GM12878 (cell line): ENCODE measurements at regions not wholly inside any gene's neighbourhood (a gene's known extent, or its start where the extent isn't known, plus 50 kb on each side); places are given as distances from the start of the nearest gene placed in this dataset.

Experiments used
- ATAC-seq: fragments of 200-7000 bp; cut with Tn5 transposase; 3 replicates; pipeline ENCODE4 v1.9.1; 2020; ENCODE audit warnings: mild to moderate bottlenecking, moderate library complexity
- BruUV-seq: library from RNA; stranded (reverse); fragments of 400-500 nt; replicated peaks from 2 replicates; lab custom pipeline; 2021; lab: Mats Ljungman, UMichigan
- CTCF ChIA-PET: fragments of 300-600 bp; sonication (Branson Sonifier 250); formaldehyde crosslinking; extraction: SDS; loops from one replicate; lab custom pipeline; 2021; ENCODE audit warnings: inconsistent platforms; lab: Yijun Ruan, JAX
- POLR2A ChIA-PET: fragments of 350-600 bp; formaldehyde crosslinking; extraction: SDS; loops from one replicate; lab custom pipeline; 2021; ENCODE audit warnings: inconsistent platforms; lab: Charles Lee
- RAD21 ChIA-PET: fragments of 300-600 bp; sonication (Branson Sonifier 250); formaldehyde crosslinking; loops from one replicate; lab custom pipeline; 2023; ENCODE audit warnings: antibody characterized with exemption; ENCODE audit not compliant: unreplicated experiment; lab: Charles Lee
- SMC1A ChIA-PET: fragments of 300-600 bp; sonication (Branson Sonifier 250); formaldehyde crosslinking; loops from one replicate; lab custom pipeline; 2023; ENCODE audit not compliant: unreplicated experiment, uncharacterized antibody; lab: Charles Lee
- DNase-seq: peaks from one replicate; pipeline ENCODE4 v3.0.0-alpha.2; 2011; ENCODE audit warnings: low read depth, low spot score
- FAIRE-seq: peaks from 3 replicates; lab custom pipeline; 2011; peaks lifted over from hg19 to GRCh38; lab: Jason Lieb, UNC
- H2AFZ ChIP-seq: 2 replicates; pipeline ENCODE4 v1.6.0; 2011; ENCODE audit warnings: low read depth, low read length, control low read depth; ENCODE audit not compliant: control insufficient read depth
- H3K27ac ChIP-seq: 2 replicates; pipeline ENCODE4 v1.5.1; 2011; ENCODE audit warnings: control low read depth; ENCODE audit not compliant: control insufficient read depth, insufficient read depth
- H3K27me3 ChIP-seq, 2 experiments: replicated peaks in 1 of 2; 2 replicates each; pipeline versions ENCODE4 v1.6.0 to v1.6.1; 2011; ENCODE audit warnings: low read length in 1 of 2; ENCODE audit not compliant: control insufficient read depth in 2 of 2, insufficient read depth in 2 of 2
- H3K36me3 ChIP-seq, 2 experiments: 2 replicates each; pipeline ENCODE4 v1.5.1; 2011; ENCODE audit warnings: low read length in 1 of 2; ENCODE audit not compliant: control insufficient read depth in 2 of 2, insufficient read depth in 2 of 2
- H3K4me1 ChIP-seq: 2 replicates; pipeline ENCODE4 v1.6.1; 2011; ENCODE audit warnings: mild to moderate bottlenecking, low read length, moderate library complexity, mixed read lengths; ENCODE audit not compliant: control insufficient read depth, insufficient read depth
- H3K4me2 ChIP-seq: 2 replicates; pipeline ENCODE4 v1.6.0; 2011; ENCODE audit warnings: control low read depth; ENCODE audit not compliant: control insufficient read depth, insufficient read depth
- H3K4me3 ChIP-seq: fragments of 200-600 bp; sonication (generic); 2 replicates; pipeline ENCODE4 v1.5.1; 2016
- H3K79me2 ChIP-seq: 2 replicates; pipeline ENCODE4 v1.6.0; 2011; ENCODE audit warnings: low read length; ENCODE audit not compliant: control insufficient read depth, insufficient read depth
- H3K9ac ChIP-seq: 2 replicates; pipeline ENCODE4 v1.8.0; 2011; ENCODE audit warnings: low read length, control low read depth, mixed read lengths; ENCODE audit not compliant: control insufficient read depth, insufficient read depth
- H3K9me3 ChIP-seq: replicated peaks from 3 replicates; pipeline ENCODE4 v1.5.1; 2011; ENCODE audit warnings: mild to moderate bottlenecking, low read length; ENCODE audit not compliant: control insufficient read depth, insufficient read depth
- H4K20me1 ChIP-seq: 2 replicates; pipeline ENCODE4 v1.6.0; 2011; ENCODE audit not compliant: control insufficient read depth, insufficient read depth
- DPF2 ChIP-seq: fragments of 450-650 bp; IDR thresholded peaks from 2 replicates; pipeline ENCODE4 v1.6.1; 2017; ENCODE audit warnings: mild to moderate bottlenecking
- EGR1 ChIP-seq, 2 experiments: IDR thresholded peaks; 1 replicate in 1 of 2; 2 replicates in 1 of 2; pipeline ENCODE4 v1.6.1; 2011 to 2012; ENCODE audit warnings: low read depth in 2 of 2, low read length in 2 of 2, borderline replicate concordance in 1 of 2, mild to moderate bottlenecking in 1 of 2, moderate library complexity in 1 of 2
- ETV6 ChIP-seq, 2 experiments: fragments of 450-650 bp in 1 of 2; IDR thresholded peaks in 1 of 2; conservative IDR thresholded peaks in 1 of 2; 2 replicates each; pipeline ENCODE4 v1.6.1; 2014; ENCODE audit warnings: antibody characterized with exemption in 1 of 2, borderline replicate concordance in 1 of 2, low read depth in 1 of 2, mild to moderate bottlenecking in 1 of 2, moderate library complexity in 1 of 2
- HCFC1 ChIP-seq: fragments of 150-350 bp; IDR thresholded peaks from 2 replicates; pipeline ENCODE4 v1.6.1; 2014; ENCODE audit warnings: low read length
- HDGF ChIP-seq: fragments of 450-650 bp; IDR thresholded peaks from 2 replicates; pipeline ENCODE4 v1.6.1; 2016; ENCODE audit warnings: antibody characterized with exemption
- JUND ChIP-seq: IDR thresholded peaks from 2 replicates; pipeline ENCODE4 v1.6.1; 2012; ENCODE audit warnings: low read depth, mild to moderate bottlenecking, low read length, improper control_type of control experiment, moderate library complexity
- LARP7 ChIP-seq: fragments of 450-650 bp; IDR thresholded peaks from 2 replicates; pipeline ENCODE4 v1.6.1; 2017; ENCODE audit warnings: mild to moderate bottlenecking
- NFXL1 ChIP-seq: fragments of 450-650 bp; IDR thresholded peaks from 2 replicates; pipeline ENCODE4 v1.6.1; 2017; ENCODE audit warnings: antibody characterized with exemption, mild to moderate bottlenecking, borderline replicate concordance
- RBBP5 ChIP-seq: fragments of 200-600 bp; sonication (generic); conservative IDR thresholded peaks from 2 replicates; pipeline ENCODE4 v1.6.1; 2016
- RELA ChIP-seq: fragments of 450-650 bp; IDR thresholded peaks from 2 replicates; pipeline ENCODE4 v1.8.0; 2014; ENCODE audit warnings: borderline replicate concordance; ENCODE audit not compliant: partially characterized antibody
- TCF3 ChIP-seq: IDR thresholded peaks from 2 replicates; pipeline ENCODE4 v1.6.1; 2012; ENCODE audit warnings: low read depth, mild to moderate bottlenecking, low read length, borderline replicate concordance; ENCODE audit not compliant: insufficient read depth
- WGBS: methylation state at CpG from one replicate; pipeline ENCODE4 v1.1.6; 2016; ENCODE audit warnings: low lambda C conversion rate; ENCODE audit not compliant: insufficient replicate concordance, insufficient coverage; ENCODE audit errors: missing lambda C conversion rate; 5-methylcytosine and 5-hydroxymethylcytosine counted together
- in situ Hi-C: fragments of 300-500 bp; cut with MboI; formaldehyde crosslinking; loops from 9 replicates; pipeline ENCODE4 v1.14.3; 2018; ENCODE audit warnings: mixed read lengths
- intact Hi-C: fragments of 100-400 bp; cut with micrococcal nuclease; formaldehyde crosslinking; loops from one replicate; pipeline ENCODE4 v1.14.2; 2022; ENCODE audit not compliant: unreplicated experiment

DNA sequence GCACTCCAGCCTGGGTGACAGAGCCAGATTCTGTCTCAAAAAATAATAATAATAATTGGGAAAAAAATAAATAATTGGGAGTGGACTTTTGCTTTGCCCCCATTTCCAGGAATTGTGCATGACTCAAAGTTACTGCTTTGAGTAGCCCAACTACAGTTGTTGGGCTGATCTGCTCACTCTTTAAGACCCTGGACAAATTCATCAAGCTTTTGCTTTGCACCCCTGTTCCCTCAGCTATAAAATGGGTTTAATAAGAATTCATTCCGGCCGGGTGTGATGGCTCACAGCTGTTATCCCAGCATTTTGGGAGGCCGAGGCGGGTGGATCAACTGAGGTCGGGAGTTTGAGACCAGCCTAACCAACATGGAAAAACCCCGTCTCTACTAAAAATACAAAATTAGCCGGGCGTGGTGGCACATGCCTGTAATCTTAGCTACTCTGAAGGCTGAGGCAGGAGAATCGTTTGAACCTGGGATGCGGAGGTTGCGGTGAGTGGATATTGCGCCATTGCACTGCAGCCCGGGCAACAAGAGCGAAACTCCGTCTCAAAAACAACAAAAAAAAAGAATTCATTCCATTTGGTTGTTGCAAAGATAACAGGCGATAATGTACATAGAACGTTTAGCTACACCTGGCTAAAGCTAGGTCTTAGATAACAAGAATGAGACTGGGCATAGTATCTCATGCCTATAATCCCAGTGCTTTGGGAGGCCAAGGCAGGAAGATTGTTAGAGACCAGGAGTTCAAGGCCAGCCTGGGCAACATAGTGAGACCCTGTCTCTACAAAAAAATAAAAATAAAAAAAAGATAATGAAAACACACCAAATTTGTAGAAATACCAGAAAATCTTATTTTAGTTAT is 87.9 kb upstream of the ZNF217 start:
- Histone ChIP-seq H3K27ac (no peak overlapping the region), H2AFZ (no peak overlapping the region), H3K4me2 (no peak overlapping the region), H3K79me2 (no peaks in the 10 kb centered on the region), H3K4me3 (no peak overlapping the region), H3K9me3 (no peaks in the 10 kb centered on the region), H3K27me3 (no peaks in the 10 kb centered on the region), H3K9ac (no peak overlapping the region), H4K20me1 (no peaks in the 10 kb centered on the region), H3K36me3 (no peaks in the 10 kb centered on the region), H3K4me1 (peaks cover 23% of the 10 kb centered on the region)
- in situ Hi-C loops (no loop called here), intact Hi-C loops (no loop called here)
- no peak for DNase-seq
- CTCF ChIA-PET = interaction anchor here (0.5 to 0.8 kb wide), 2 partner anchors 11 to 105 kb away, joined by 3 to 4 read pairs; no protein-coding TSS in a partner anchor
- ATAC-seq = no peak
- BruUV-seq = no TSS peak
- SMC1A ChIA-PET = interaction anchor here (0.9 to 3.5 kb wide), 8 partner anchors 10 to 134 kb away, joined by 3 to 25 read pairs (median 4); no protein-coding TSS in a partner anchor
- no peak for FAIRE-seq
- TF ChIP-seq DPF2 = no peak
- TF ChIP-seq TCF3 = no peak
- no peak for TF ChIP-seq LARP7
- TF ChIP-seq HDGF = no peak
- no peak for TF ChIP-seq JUND
- no peak for TF ChIP-seq RELA
- 0 out of 4 replicates have a peak, but pooled peaks of 1 of the 2 experiments have one; percentile 63 for TF ChIP-seq ETV6 (conservative IDR thresholded peaks at IDR 0.05 in 1 of 2, IDR thresholded peaks at IDR 0.05 in 1 of 2; ENCODE audit: borderline replicate concordance in 1 of 2, low read depth in 1 of 2)
- TF ChIP-seq RBBP5 = no peak
- TF ChIP-seq HCFC1 = no peak
- TF ChIP-seq NFXL1 = peak; percentile 33; the same call in 1 of the 2 replicates
- TF ChIP-seq EGR1 (IDR thresholded peaks at IDR 0.05; ENCODE audit: borderline replicate concordance in 1 of 2, low read depth in 2 of 2, low read length in 2 of 2) = no peak
- POLR2A ChIA-PET = interaction anchor here (1.1 kb wide), 1 partner anchor 68 kb away, joined by 6 read pairs; no protein-coding TSS in a partner anchor
- RAD21 ChIA-PET = interaction anchor here (0.6 to 1.4 kb wide), 3 partner anchors 10 to 226 kb away, joined by 4 read pairs; no protein-coding TSS in a partner anchor
- WGBS = 92% methylated on average over 17 of the region's 17 CpGs
